Heart right ventricle (tissue), 16 donors: ENCODE measurements at regions not wholly inside any gene's neighbourhood (a gene's known extent, or its start where the extent isn't known, plus 50 kb on each side); places are given as distances from the start of the nearest gene placed in this dataset.

ENCODE experiments used
- ATAC-seq, 8 donors: fragments of 200-7000 bp; cut with Tn5 transposase; one replicate each; pipeline ENCODE4 v1.9.1; 2020; ENCODE audit warnings: mild to moderate bottlenecking in 8 of 8, moderate library complexity in 8 of 8, moderate number of reproducible peaks in 1 of 8
- DNase-seq, 2 donors: peaks; one replicate each; pipeline ENCODE4 v3.0.0-alpha.2; 2020
- H3K27ac ChIP-seq, 10 donors: fragments of 200-600 bp; sonication (generic) in 2 of 10; one replicate each; pipeline versions ENCODE4 v1.5.0 to v1.8.0; 2020 to 2022; ENCODE audit warnings: mild to moderate bottlenecking in 3 of 10
- H3K27me3 ChIP-seq, 7 donors: fragments of 200-600 bp; one replicate each; pipeline ENCODE4 v1.8.0; 2021 to 2022; ENCODE audit warnings: mild to moderate bottlenecking in 2 of 7
- H3K36me3 ChIP-seq, 9 donors: fragments of 200-600 bp; sonication (generic) in 1 of 9; one replicate each; pipeline versions ENCODE4 v1.5.0 to v1.8.0; 2020 to 2022; ENCODE audit warnings: mild to moderate bottlenecking in 2 of 9
- H3K4me1 ChIP-seq, 9 donors: fragments of 200-600 bp; sonication (generic) in 1 of 9; one replicate each; pipeline versions ENCODE4 v1.5.0 to v1.8.0; 2020 to 2022; ENCODE audit warnings: mild to moderate bottlenecking in 4 of 9
- H3K4me3 ChIP-seq, 10 donors: fragments of 200-600 bp; sonication (generic) in 2 of 10; one replicate each; pipeline versions ENCODE4 v1.5.0 to v1.8.0; 2020 to 2022; ENCODE audit warnings: mild to moderate bottlenecking in 7 of 10, moderate library complexity in 2 of 10
- H3K9me3 ChIP-seq, 11 donors: fragments of 200-600 bp in 10 of 11; sonication (generic) in 2 of 11; one replicate each; pipeline versions ENCODE4 v1.5.0 to v1.8.0; 2013 to 2022; ENCODE audit warnings: mild to moderate bottlenecking in 2 of 11, control low read depth in 1 of 11, moderate library complexity in 1 of 11
- WGBS, 2 donors: extraction: QIAGEN DNeasy Blood & Tissue Kit; methylation state at CpG; one replicate each; pipeline ENCODE4 v1.1.7; 2013; ENCODE audit warnings: inconsistent platforms in 1 of 2; 5-methylcytosine and 5-hydroxymethylcytosine counted together
- intact Hi-C, 10 donors: fragments of 100-400 bp; cut with DNase I; formaldehyde crosslinking; loops; one replicate each; pipeline versions ENCODE4 v1.11.1 to v1.14.2; 2022
- TF ChIP-seq, protein P1 (sequence below), 9 donors: fragments of 200-600 bp; sonication (generic) in 2 of 9; IDR thresholded peaks; one replicate each; pipeline versions ENCODE4 v1.5.0 to v1.8.0; 2021 to 2022; ENCODE audit warnings: antibody characterized with exemption in 9 of 9, mild to moderate bottlenecking in 5 of 9, moderate library complexity in 1 of 9
- donor health status: Arrhythmogenic right ventricular cardiomyopathy.
- donor health status: ischemic (EF 13 %, LVEDD 7.1; RV severe dilation, severe dysfunction).
- donor health status: healthy with polysubstance abuse.
- donor health status: DM: no; HTN: yes; CAD: no.
- donor health status: DM: no; HTN: no; CAD: no.
- donor health status: ischemic (EF 25% LVEDD 6.9; RV normal size, moderate dysfunction).
- donor health status: ischemic (EF 25% LVEDD 5.7; RV mildly dilated, moderate dysfunction).
- donor health status: healthy.
- donor health status: DM: yes; HTN: yes; CAD: no.
- donor health status: Ischemic cardiomyopathy.
- donor health status: ischemic (EF 35%, LVEDD 5.7; RV mildly dilated, moderate dysfunction).
- donor health status: nonischemic (EF 11% LVEDD 7.7; RV severe dilation, severe dysfunction).
- donor health status: DM: yes; HTN: yes; CAD: no.
- donor health status: PGD.
- donor health status: ischemic (EF 29% LVEDD 5.4; RV normal size, mild dysfunction).
- donor health status: nonischemic (EF 23%, LVEDD 6.1; RV moderate dilation, normal function).

GRCh38 chr9:129328355-129329042, 150.4 kb upstream of the IER5L start:
- Histone ChIP-seq H3K27me3 (no peaks in the 10 kb centered on the region), H3K9me3 (peaks cover 0 to 17% (median 9%) of the 10 kb centered on the region in 11 donors), H3K4me3 (no peak overlapping the region), H3K27ac (peak overlapping the region; percentile 34 to 79 (median 54)), H3K36me3 (no peaks in the 10 kb centered on the region), H3K4me1 (peaks cover under 1 to 38% (median 31%) of the 10 kb centered on the region in 9 donors)
- ATAC-seq (peak in 4 of 8 donors; percentile 9 to 52 (median 40)), DNase-seq (no peak)
- TF ChIP-seq, protein P1, sequence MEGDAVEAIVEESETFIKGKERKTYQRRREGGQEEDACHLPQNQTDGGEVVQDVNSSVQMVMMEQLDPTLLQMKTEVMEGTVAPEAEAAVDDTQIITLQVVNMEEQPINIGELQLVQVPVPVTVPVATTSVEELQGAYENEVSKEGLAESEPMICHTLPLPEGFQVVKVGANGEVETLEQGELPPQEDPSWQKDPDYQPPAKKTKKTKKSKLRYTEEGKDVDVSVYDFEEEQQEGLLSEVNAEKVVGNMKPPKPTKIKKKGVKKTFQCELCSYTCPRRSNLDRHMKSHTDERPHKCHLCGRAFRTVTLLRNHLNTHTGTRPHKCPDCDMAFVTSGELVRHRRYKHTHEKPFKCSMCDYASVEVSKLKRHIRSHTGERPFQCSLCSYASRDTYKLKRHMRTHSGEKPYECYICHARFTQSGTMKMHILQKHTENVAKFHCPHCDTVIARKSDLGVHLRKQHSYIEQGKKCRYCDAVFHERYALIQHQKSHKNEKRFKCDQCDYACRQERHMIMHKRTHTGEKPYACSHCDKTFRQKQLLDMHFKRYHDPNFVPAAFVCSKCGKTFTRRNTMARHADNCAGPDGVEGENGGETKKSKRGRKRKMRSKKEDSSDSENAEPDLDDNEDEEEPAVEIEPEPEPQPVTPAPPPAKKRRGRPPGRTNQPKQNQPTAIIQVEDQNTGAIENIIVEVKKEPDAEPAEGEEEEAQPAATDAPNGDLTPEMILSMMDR (IDR thresholded peaks at IDR 0.05) = no peak
- WGBS, 2 donors = 66 to 72% methylated on average over 13 of the region's 13 CpGs
- intact Hi-C loops = loop anchor here in 1 of 10 donors (10.0 kb wide), 1 partner anchor 286 kb away; no protein-coding TSS in a partner anchor

GRCh38 chr9:129327552-129328328, 149.7 kb upstream of the IER5L start:
- H3K36me3 ChIP-seq = no peaks in the 10 kb centered on the region
- intact Hi-C loops = loop anchor here in 1 of 10 donors (10.0 kb wide), 1 partner anchor 287 kb away; no protein-coding TSS in a partner anchor
- no peak overlapping the region for H3K4me3 ChIP-seq
- 70 to 78% methylated on average over 9 of the region's 9 CpGs for WGBS, 2 donors
- H3K9me3 ChIP-seq = peaks cover 0 to 17% (median 9%) of the 10 kb centered on the region in 11 donors
- peak overlapping the region in 8 of 10 donors; percentile 34 to 79 (median 54) for H3K27ac ChIP-seq
- peaks cover 5 to 44% (median 34%) of the 10 kb centered on the region in 9 donors for H3K4me1 ChIP-seq
- DNase-seq (no peak), ATAC-seq (no peak)
- H3K27me3 ChIP-seq = no peaks in the 10 kb centered on the region
- TF ChIP-seq, protein P1 (IDR thresholded peaks at IDR 0.05) = no peak

- H3K9me3 ChIP-seq = peaks cover 0 to 14% (median 9%) of the 10 kb centered on the region in 11 donors
- peaks cover 10 to 58% (median 44%) of the 10 kb centered on the region in 9 donors for H3K4me1 ChIP-seq
- TF ChIP-seq, protein P1 (IDR thresholded peaks at IDR 0.05) = no peak
- no peaks in the 10 kb centered on the region for H3K36me3 ChIP-seq
- H3K27me3 ChIP-seq = no peaks in the 10 kb centered on the region
- DNase-seq (no peak), ATAC-seq (no peak)
- no peak overlapping the region for H3K27ac ChIP-seq
- WGBS, 2 donors = 91 to 92% methylated on average over 13 of the region's 13 CpGs
- intact Hi-C loops = loop anchor here in 1 of 10 donors (10.0 kb wide), 1 partner anchor 288 kb away; no protein-coding TSS in a partner anchor
- H3K4me3 ChIP-seq = no peak overlapping the region
Observed at GRCh38 chr9:129326061-129327005, 148.3 kb upstream of the IER5L start.
